ENCODE measurements at regions not wholly inside any gene's neighbourhood (a gene's known extent, or its start where the extent isn't known, plus 50 kb on each side); places are given as distances from the start of the nearest gene placed in this dataset.

DNA sequence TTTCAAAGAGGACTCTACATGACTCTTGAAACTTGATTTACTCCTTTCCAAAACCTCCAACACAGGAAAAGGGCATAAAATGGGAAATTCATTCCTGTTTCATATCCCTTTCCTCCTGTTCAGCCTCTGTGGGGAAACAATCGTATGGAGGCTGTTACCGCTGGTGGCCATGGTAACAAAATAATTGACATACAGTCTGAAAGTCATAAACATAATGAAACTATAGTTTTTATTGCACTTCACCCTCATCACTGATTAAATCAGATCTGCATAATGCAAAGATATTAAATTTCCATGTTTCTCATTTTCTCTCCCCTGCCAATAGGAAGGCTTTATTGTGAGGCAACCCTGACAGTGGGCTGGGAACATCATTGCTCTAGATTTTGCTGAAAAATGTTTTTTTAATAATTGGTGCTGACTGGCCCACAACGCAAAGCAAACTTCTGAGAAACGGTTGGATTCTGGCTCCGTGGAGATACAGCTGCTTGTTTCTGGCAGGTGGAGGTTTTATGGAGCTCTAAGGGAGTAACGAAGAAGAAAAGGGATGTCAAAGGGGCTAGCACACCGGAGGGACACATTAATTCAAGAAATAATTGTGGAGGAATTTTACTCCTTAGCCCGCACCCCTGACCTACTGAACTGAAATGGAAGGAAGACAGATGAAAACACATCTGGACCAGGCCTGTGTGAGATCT is 154.2 kb upstream of the SHISA6 start:
- no peak for DNase-seq (ENCODE audit: low read depth)
- TF ChIP-seq CTCF (IDR thresholded peaks at IDR 0.05; ENCODE audit: insufficient read depth, low read depth, low read length, missing control alignments): no peak
- no peak overlapping the region for H3K4me3 ChIP-seq (ENCODE audit: low read depth, low read length)

- no peak overlapping the region for H3K4me3 ChIP-seq (ENCODE audit: low read depth, low read length)
- TF ChIP-seq CTCF (IDR thresholded peaks at IDR 0.05; ENCODE audit: insufficient read depth, low read depth, low read length, missing control alignments): no peak
- no peak for DNase-seq (ENCODE audit: low read depth)
These were observed 158.5 kb upstream of the SHISA6 start for GRCh38 chr17:11082559-11082958.

GRCh38 chr17:11081342-11081741 is 159.7 kb upstream of the SHISA6 start:
- H3K4me3 ChIP-seq (ENCODE audit: low read depth, low read length): no peak overlapping the region
- no peak for TF ChIP-seq CTCF (IDR thresholded peaks at IDR 0.05; ENCODE audit: insufficient read depth, low read depth, low read length, missing control alignments)
- DNase-seq (ENCODE audit: low read depth): no peak

DNA sequence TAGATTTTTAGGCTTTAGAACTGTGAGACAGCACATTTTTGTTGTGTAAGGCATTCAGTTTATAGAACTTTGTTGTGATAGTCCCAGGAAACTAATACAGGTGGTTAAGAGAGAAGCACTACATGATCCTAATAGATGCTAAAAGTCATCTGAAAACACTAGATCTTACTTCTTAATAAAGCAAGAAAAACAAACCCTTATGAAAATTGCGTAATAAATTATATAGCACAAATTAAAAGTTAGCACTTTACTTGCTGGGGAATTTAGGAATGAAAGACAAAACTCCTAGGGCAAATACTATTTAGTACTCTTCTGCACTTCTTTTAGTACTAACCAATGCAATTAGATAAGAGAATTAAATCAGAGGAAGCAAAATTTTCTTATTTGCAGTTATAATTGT is 163.3 kb upstream of the SHISA6 start:
- no peak overlapping the region for H3K4me3 ChIP-seq (ENCODE audit: low read depth, low read length)
- no peak for TF ChIP-seq CTCF (IDR thresholded peaks at IDR 0.05; ENCODE audit: insufficient read depth, low read depth, low read length, missing control alignments)
- DNase-seq (ENCODE audit: low read depth): no peak

GRCh38 chr17:11074451-11074850 is 166.6 kb upstream of the SHISA6 start:
- H3K4me3 ChIP-seq (ENCODE audit: low read depth, low read length): no peak overlapping the region
- TF ChIP-seq CTCF (IDR thresholded peaks at IDR 0.05; ENCODE audit: insufficient read depth, low read depth, low read length, missing control alignments): no peak
- no peak for DNase-seq (ENCODE audit: low read depth)

DNA sequence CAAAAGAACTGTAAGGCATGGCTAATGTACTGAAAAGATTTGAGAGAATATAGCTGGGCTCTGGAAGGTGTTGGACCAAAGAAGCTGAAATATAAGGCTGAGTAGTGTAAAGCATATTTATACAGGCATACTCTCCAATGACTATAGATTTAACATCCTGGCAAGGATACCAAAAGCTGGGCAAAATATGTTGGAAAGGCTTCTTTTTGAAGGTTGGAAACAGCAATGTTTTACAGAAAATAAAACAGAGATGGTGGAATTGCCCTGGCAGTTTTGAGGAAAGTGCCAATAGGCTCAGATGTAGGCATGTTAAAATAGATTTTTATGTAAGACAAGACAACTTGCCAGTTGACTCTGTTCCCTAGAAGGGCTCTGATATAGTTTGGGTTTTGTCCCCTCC is 184.1 kb upstream of the SHISA6 start:
- no peak overlapping the region for H3K4me3 ChIP-seq (ENCODE audit: low read depth, low read length)
- no peak for TF ChIP-seq CTCF (IDR thresholded peaks at IDR 0.05; ENCODE audit: insufficient read depth, low read depth, low read length, missing control alignments)
- no peak for DNase-seq (ENCODE audit: low read depth)

GRCh38 chr17:11053846-11054245 is 187.2 kb upstream of the SHISA6 start:
- TF ChIP-seq CTCF (IDR thresholded peaks at IDR 0.05; ENCODE audit: insufficient read depth, low read depth, low read length, missing control alignments): no peak

More at GRCh38 chr17:11053846-11054245, 187.2 kb upstream of the SHISA6 start:
- no peak for DNase-seq (ENCODE audit: low read depth)
- H3K4me3 ChIP-seq (ENCODE audit: low read depth, low read length): no peak overlapping the region

Data from GM12865 (cell line).